Heart right ventricle (tissue), 16 donors: ENCODE measurements at regions not wholly inside any gene's neighbourhood (a gene's known extent, or its start where the extent isn't known, plus 50 kb on each side); places are given as distances from the start of the nearest gene placed in this dataset.

Experiments used
- ATAC-seq, 8 donors: fragments of 200-7000 bp; cut with Tn5 transposase; one replicate each; pipeline ENCODE4 v1.9.1; 2020; ENCODE audit warnings: mild to moderate bottlenecking in 8 of 8, moderate library complexity in 8 of 8, moderate number of reproducible peaks in 1 of 8
- DNase-seq, 2 donors: peaks; one replicate each; pipeline ENCODE4 v3.0.0-alpha.2; 2020
- H3K27ac ChIP-seq, 10 donors: fragments of 200-600 bp; sonication (generic) in 2 of 10; one replicate each; pipeline versions ENCODE4 v1.5.0 to v1.8.0; 2020 to 2022; ENCODE audit warnings: mild to moderate bottlenecking in 3 of 10
- H3K27me3 ChIP-seq, 7 donors: fragments of 200-600 bp; one replicate each; pipeline ENCODE4 v1.8.0; 2021 to 2022; ENCODE audit warnings: mild to moderate bottlenecking in 2 of 7
- H3K36me3 ChIP-seq, 9 donors: fragments of 200-600 bp; sonication (generic) in 1 of 9; one replicate each; pipeline versions ENCODE4 v1.5.0 to v1.8.0; 2020 to 2022; ENCODE audit warnings: mild to moderate bottlenecking in 2 of 9
- H3K4me1 ChIP-seq, 9 donors: fragments of 200-600 bp; sonication (generic) in 1 of 9; one replicate each; pipeline versions ENCODE4 v1.5.0 to v1.8.0; 2020 to 2022; ENCODE audit warnings: mild to moderate bottlenecking in 4 of 9
- H3K4me3 ChIP-seq, 10 donors: fragments of 200-600 bp; sonication (generic) in 2 of 10; one replicate each; pipeline versions ENCODE4 v1.5.0 to v1.8.0; 2020 to 2022; ENCODE audit warnings: mild to moderate bottlenecking in 7 of 10, moderate library complexity in 2 of 10
- H3K9me3 ChIP-seq, 11 donors: fragments of 200-600 bp in 10 of 11; sonication (generic) in 2 of 11; one replicate each; pipeline versions ENCODE4 v1.5.0 to v1.8.0; 2013 to 2022; ENCODE audit warnings: mild to moderate bottlenecking in 2 of 11, control low read depth in 1 of 11, moderate library complexity in 1 of 11
- CTCF ChIP-seq, 9 donors: fragments of 200-600 bp; sonication (generic) in 2 of 9; IDR thresholded peaks; one replicate each; pipeline versions ENCODE4 v1.5.0 to v1.8.0; 2021 to 2022; ENCODE audit warnings: antibody characterized with exemption in 9 of 9, mild to moderate bottlenecking in 5 of 9, moderate library complexity in 1 of 9
- WGBS, 2 donors: extraction: QIAGEN DNeasy Blood & Tissue Kit; methylation state at CpG; one replicate each; pipeline ENCODE4 v1.1.7; 2013; ENCODE audit warnings: inconsistent platforms in 1 of 2; 5-methylcytosine and 5-hydroxymethylcytosine counted together
- intact Hi-C, 10 donors: fragments of 100-400 bp; cut with DNase I; formaldehyde crosslinking; loops; one replicate each; pipeline versions ENCODE4 v1.11.1 to v1.14.2; 2022
- donor health status: Arrhythmogenic right ventricular cardiomyopathy.
- donor health status: ischemic (EF 13 %, LVEDD 7.1; RV severe dilation, severe dysfunction).
- donor health status: healthy with polysubstance abuse.
- donor health status: DM: no; HTN: yes; CAD: no.
- donor health status: DM: no; HTN: no; CAD: no.
- donor health status: ischemic (EF 25% LVEDD 6.9; RV normal size, moderate dysfunction).
- donor health status: ischemic (EF 25% LVEDD 5.7; RV mildly dilated, moderate dysfunction).
- donor health status: healthy.
- donor health status: DM: yes; HTN: yes; CAD: no.
- donor health status: Ischemic cardiomyopathy.
- donor health status: ischemic (EF 35%, LVEDD 5.7; RV mildly dilated, moderate dysfunction).
- donor health status: nonischemic (EF 11% LVEDD 7.7; RV severe dilation, severe dysfunction).
- donor health status: DM: yes; HTN: yes; CAD: no.
- donor health status: PGD.
- donor health status: ischemic (EF 29% LVEDD 5.4; RV normal size, mild dysfunction).
- donor health status: nonischemic (EF 23%, LVEDD 6.1; RV moderate dilation, normal function).

- 84 to 94% methylated on average over 3 of the region's 3 CpGs for WGBS, 2 donors
- intact Hi-C loops, result no loop called here
Measured at GRCh38 chr1:95575291-95575690, 341.3 kb downstream of the RWDD3 start.

GRCh38 chr1:95578462-95578861 is 344.5 kb downstream of the RWDD3 start:
- Histone ChIP-seq H3K27ac (no peak overlapping the region), H3K4me3 (no peak overlapping the region), H3K27me3 (peaks cover 0 to 6% (median 0%) of the 10 kb centered on the region in 7 donors), H3K9me3 (no peaks in the 10 kb centered on the region), H3K36me3 (no peaks in the 10 kb centered on the region), H3K4me1 (no peaks in the 10 kb centered on the region)
- DNase-seq, result no peak
- intact Hi-C loops, result no loop called here
- TF ChIP-seq CTCF (IDR thresholded peaks at IDR 0.05), result no peak
- ATAC-seq, result no peak
- WGBS, 2 donors, result 49 to 53% methylated on average over 3 of the region's 3 CpGs

More at GRCh38 chr1:95575291-95575690, 341.3 kb downstream of the RWDD3 start:
- no peak for DNase-seq
- ATAC-seq, result no peak
- no peaks in the 10 kb centered on the region for H3K4me1 ChIP-seq
- no peaks in the 10 kb centered on the region for H3K36me3 ChIP-seq
- no peak overlapping the region for H3K27ac ChIP-seq
- no peak overlapping the region for H3K4me3 ChIP-seq
- TF ChIP-seq CTCF (IDR thresholded peaks at IDR 0.05), result no peak
- H3K9me3 ChIP-seq, result no peaks in the 10 kb centered on the region
- H3K27me3 ChIP-seq, result peaks cover 0 to 6% (median 0%) of the 10 kb centered on the region in 7 donors

- no peaks in the 10 kb centered on the region for H3K9me3 ChIP-seq
- no peak for ATAC-seq
- H3K4me1 ChIP-seq, result no peaks in the 10 kb centered on the region
- intact Hi-C loops, result no loop called here
- no peak for TF ChIP-seq CTCF (IDR thresholded peaks at IDR 0.05)
- H3K27ac ChIP-seq, result no peak overlapping the region
- H3K4me3 ChIP-seq, result no peak overlapping the region
- 90 to 97% methylated on average over 1 of the region's 1 CpG for WGBS, 2 donors
- no peak for DNase-seq
- no peaks in the 10 kb centered on the region for H3K36me3 ChIP-seq
- peaks cover 0 to 6% (median 0%) of the 10 kb centered on the region in 7 donors for H3K27me3 ChIP-seq
Measured at GRCh38 chr1:95582191-95582590, 348.2 kb downstream of the RWDD3 start.

GRCh38 chr1:95582746-95583145 is 348.7 kb downstream of the RWDD3 start:
- Histone ChIP-seq H3K9me3 (no peaks in the 10 kb centered on the region), H3K4me1 (no peaks in the 10 kb centered on the region), H3K27ac (no peak overlapping the region), H3K36me3 (no peaks in the 10 kb centered on the region), H3K27me3 (peaks cover 0 to 6% (median 0%) of the 10 kb centered on the region in 7 donors), H3K4me3 (no peak overlapping the region)
- 66 to 71% methylated on average over 4 of the region's 4 CpGs for WGBS, 2 donors
- no peak for TF ChIP-seq CTCF (IDR thresholded peaks at IDR 0.05)
- DNase-seq (no peak), ATAC-seq (no peak)
- intact Hi-C loops, result no loop called here
